Heart right ventricle (tissue), 16 donors: ENCODE measurements at regions not wholly inside any gene's neighbourhood (a gene's known extent, or its start where the extent isn't known, plus 50 kb on each side); places are given as distances from the start of the nearest gene placed in this dataset.

Source experiments
- ATAC-seq, 8 donors: fragments of 200-7000 bp; cut with Tn5 transposase; one replicate each; pipeline ENCODE4 v1.9.1; 2020; ENCODE audit warnings: mild to moderate bottlenecking in 8 of 8, moderate library complexity in 8 of 8, moderate number of reproducible peaks in 1 of 8
- DNase-seq, 2 donors: peaks; one replicate each; pipeline ENCODE4 v3.0.0-alpha.2; 2020
- H3K27ac ChIP-seq, 10 donors: fragments of 200-600 bp; sonication (generic) in 2 of 10; one replicate each; pipeline versions ENCODE4 v1.5.0 to v1.8.0; 2020 to 2022; ENCODE audit warnings: mild to moderate bottlenecking in 3 of 10
- H3K27me3 ChIP-seq, 7 donors: fragments of 200-600 bp; one replicate each; pipeline ENCODE4 v1.8.0; 2021 to 2022; ENCODE audit warnings: mild to moderate bottlenecking in 2 of 7
- H3K36me3 ChIP-seq, 9 donors: fragments of 200-600 bp; sonication (generic) in 1 of 9; one replicate each; pipeline versions ENCODE4 v1.5.0 to v1.8.0; 2020 to 2022; ENCODE audit warnings: mild to moderate bottlenecking in 2 of 9
- H3K4me1 ChIP-seq, 9 donors: fragments of 200-600 bp; sonication (generic) in 1 of 9; one replicate each; pipeline versions ENCODE4 v1.5.0 to v1.8.0; 2020 to 2022; ENCODE audit warnings: mild to moderate bottlenecking in 4 of 9
- H3K4me3 ChIP-seq, 10 donors: fragments of 200-600 bp; sonication (generic) in 2 of 10; one replicate each; pipeline versions ENCODE4 v1.5.0 to v1.8.0; 2020 to 2022; ENCODE audit warnings: mild to moderate bottlenecking in 7 of 10, moderate library complexity in 2 of 10
- H3K9me3 ChIP-seq, 11 donors: fragments of 200-600 bp in 10 of 11; sonication (generic) in 2 of 11; one replicate each; pipeline versions ENCODE4 v1.5.0 to v1.8.0; 2013 to 2022; ENCODE audit warnings: mild to moderate bottlenecking in 2 of 11, control low read depth in 1 of 11, moderate library complexity in 1 of 11
- CTCF ChIP-seq, 9 donors: fragments of 200-600 bp; sonication (generic) in 2 of 9; IDR thresholded peaks; one replicate each; pipeline versions ENCODE4 v1.5.0 to v1.8.0; 2021 to 2022; ENCODE audit warnings: antibody characterized with exemption in 9 of 9, mild to moderate bottlenecking in 5 of 9, moderate library complexity in 1 of 9
- WGBS, 2 donors: extraction: QIAGEN DNeasy Blood & Tissue Kit; methylation state at CpG; one replicate each; pipeline ENCODE4 v1.1.7; 2013; ENCODE audit warnings: inconsistent platforms in 1 of 2; 5-methylcytosine and 5-hydroxymethylcytosine counted together
- intact Hi-C, 10 donors: fragments of 100-400 bp; cut with DNase I; formaldehyde crosslinking; loops; one replicate each; pipeline versions ENCODE4 v1.11.1 to v1.14.2; 2022
- donor health status: Arrhythmogenic right ventricular cardiomyopathy.
- donor health status: ischemic (EF 13 %, LVEDD 7.1; RV severe dilation, severe dysfunction).
- donor health status: healthy with polysubstance abuse.
- donor health status: DM: no; HTN: yes; CAD: no.
- donor health status: DM: no; HTN: no; CAD: no.
- donor health status: ischemic (EF 25% LVEDD 6.9; RV normal size, moderate dysfunction).
- donor health status: ischemic (EF 25% LVEDD 5.7; RV mildly dilated, moderate dysfunction).
- donor health status: healthy.
- donor health status: DM: yes; HTN: yes; CAD: no.
- donor health status: Ischemic cardiomyopathy.
- donor health status: ischemic (EF 35%, LVEDD 5.7; RV mildly dilated, moderate dysfunction).
- donor health status: nonischemic (EF 11% LVEDD 7.7; RV severe dilation, severe dysfunction).
- donor health status: DM: yes; HTN: yes; CAD: no.
- donor health status: PGD.
- donor health status: ischemic (EF 29% LVEDD 5.4; RV normal size, mild dysfunction).
- donor health status: nonischemic (EF 23%, LVEDD 6.1; RV moderate dilation, normal function).

DNA sequence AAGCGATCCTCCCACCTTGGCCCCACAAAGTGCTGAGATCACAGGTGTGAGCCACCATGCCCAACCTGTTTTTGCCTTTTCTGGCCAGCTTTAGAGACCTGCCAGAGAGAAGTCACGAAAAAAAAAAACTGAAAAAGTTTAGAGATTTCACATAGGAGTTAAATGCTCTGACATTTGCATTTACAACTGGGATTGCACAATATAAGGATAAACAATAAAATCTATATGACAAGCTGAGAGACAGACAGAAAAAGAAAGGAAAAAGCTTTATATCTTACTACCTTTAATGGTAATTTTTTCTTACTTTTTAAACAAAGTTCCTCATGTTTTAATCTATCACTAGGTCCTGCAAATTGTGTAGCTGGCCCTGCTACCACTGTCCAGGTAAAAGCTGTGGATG is 466.5 kb downstream of the TXNL1 start:
- ATAC-seq = no peak
- TF ChIP-seq CTCF (IDR thresholded peaks at IDR 0.05) = no peak
- 92 to 93% methylated on average over 2 of the region's 2 CpGs for WGBS, 2 donors
- Histone ChIP-seq H3K9me3 (no peaks in the 10 kb centered on the region), H3K4me3 (no peak overlapping the region), H3K27ac (no peak overlapping the region), H3K36me3 (no peaks in the 10 kb centered on the region), H3K27me3 (no peaks in the 10 kb centered on the region), H3K4me1 (peaks cover 0 to 19% (median 12%) of the 10 kb centered on the region in 9 donors)
- intact Hi-C loops = no loop called here
- DNase-seq = no peak

GRCh38 chr18:56168049-56168781 is 470.2 kb downstream of the TXNL1 start:
- intact Hi-C loops = no loop called here
- WGBS, 2 donors = 36 to 49% methylated on average over 5 of the region's 5 CpGs
- DNase-seq (no peak), ATAC-seq (peak in 3 of 8 donors; percentile 28 to 49 (median 48))
- no peaks in the 10 kb centered on the region for H3K27me3 ChIP-seq
- H3K36me3 ChIP-seq = no peaks in the 10 kb centered on the region
- TF ChIP-seq CTCF (IDR thresholded peaks at IDR 0.05) = no peak
- H3K4me3 ChIP-seq = no peak overlapping the region
- H3K27ac ChIP-seq = peak overlapping the region in 6 of 10 donors; percentile 2 to 43 (median 32)
- H3K9me3 ChIP-seq = no peaks in the 10 kb centered on the region
- H3K4me1 ChIP-seq = peaks cover 0 to 23% (median 14%) of the 10 kb centered on the region in 9 donors

GRCh38 chr18:56167366-56167765 is 471.0 kb downstream of the TXNL1 start:
- H3K4me1 ChIP-seq = peaks cover 6 to 32% (median 23%) of the 10 kb centered on the region in 9 donors
- H3K9me3 ChIP-seq = no peaks in the 10 kb centered on the region
- intact Hi-C loops = no loop called here
- ATAC-seq (no peak), DNase-seq (no peak)
- H3K36me3 ChIP-seq = no peaks in the 10 kb centered on the region
- TF ChIP-seq CTCF (IDR thresholded peaks at IDR 0.05) = no peak
- H3K27ac ChIP-seq = peak overlapping the region in 2 of 10 donors; percentile 38 to 41
- H3K27me3 ChIP-seq = no peaks in the 10 kb centered on the region
- WGBS, 2 donors = 88 to 91% methylated on average over 4 of the region's 4 CpGs
- H3K4me3 ChIP-seq = no peak overlapping the region

DNA sequence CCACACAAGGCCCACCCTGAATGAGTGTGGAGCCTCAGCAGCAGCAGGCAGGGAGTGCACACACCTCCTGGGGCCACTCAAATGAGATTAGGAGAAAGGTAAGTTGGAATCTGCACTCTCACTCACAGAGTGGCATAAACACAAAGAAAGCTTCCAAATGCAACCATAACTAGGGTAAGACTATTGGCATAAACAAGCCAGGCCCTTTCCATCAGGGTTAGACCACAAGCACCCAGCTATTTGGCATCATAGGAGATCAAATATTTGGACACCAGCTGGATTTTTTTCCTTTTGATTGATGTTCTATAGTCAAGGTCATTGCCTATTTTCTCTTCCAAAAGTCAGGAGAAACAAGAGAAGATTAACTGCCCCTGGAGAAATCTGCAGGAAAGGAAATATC is 471.5 kb downstream of the TXNL1 start:
- Histone ChIP-seq H3K4me1 (peaks cover 10 to 36% (median 27%) of the 10 kb centered on the region in 9 donors), H3K27me3 (no peaks in the 10 kb centered on the region), H3K36me3 (no peaks in the 10 kb centered on the region), H3K4me3 (no peak overlapping the region), H3K9me3 (no peaks in the 10 kb centered on the region), H3K27ac (no peak overlapping the region)
- ATAC-seq (no peak), DNase-seq (no peak)
- intact Hi-C loops = no loop called here
- TF ChIP-seq CTCF (IDR thresholded peaks at IDR 0.05) = no peak
